Activated naive CD8-positive, alpha-beta T cell treated with anti-CD3 and anti-CD28 coated beads, Interleukin-2, amount 50 U/mL, for 16 hours (primary cell): ENCODE measurements at regions not wholly inside any gene's neighbourhood (a gene's known extent, or its start where the extent isn't known, plus 50 kb on each side); places are given as distances from the start of the nearest gene placed in this dataset.

Source experiments
- DNase-seq: peaks from one replicate; pipeline ENCODE4 v3.0.0-alpha.2; 2020; ENCODE audit warnings: low read depth, low spot score

- DNase-seq, result no peak
Measured at GRCh38 chr4:81883530-81884450, 412.1 kb upstream of the RASGEF1B start.

- no peak for DNase-seq
Measured at GRCh38 chr4:81883004-81883403, 411.3 kb upstream of the RASGEF1B start.

GRCh38 chr4:81881855-81882621, 410.3 kb upstream of the RASGEF1B start:
- no peak for DNase-seq

- DNase-seq, result no peak
Measured at GRCh38 chr4:81876106-81876505, 404.4 kb upstream of the RASGEF1B start.

DNA sequence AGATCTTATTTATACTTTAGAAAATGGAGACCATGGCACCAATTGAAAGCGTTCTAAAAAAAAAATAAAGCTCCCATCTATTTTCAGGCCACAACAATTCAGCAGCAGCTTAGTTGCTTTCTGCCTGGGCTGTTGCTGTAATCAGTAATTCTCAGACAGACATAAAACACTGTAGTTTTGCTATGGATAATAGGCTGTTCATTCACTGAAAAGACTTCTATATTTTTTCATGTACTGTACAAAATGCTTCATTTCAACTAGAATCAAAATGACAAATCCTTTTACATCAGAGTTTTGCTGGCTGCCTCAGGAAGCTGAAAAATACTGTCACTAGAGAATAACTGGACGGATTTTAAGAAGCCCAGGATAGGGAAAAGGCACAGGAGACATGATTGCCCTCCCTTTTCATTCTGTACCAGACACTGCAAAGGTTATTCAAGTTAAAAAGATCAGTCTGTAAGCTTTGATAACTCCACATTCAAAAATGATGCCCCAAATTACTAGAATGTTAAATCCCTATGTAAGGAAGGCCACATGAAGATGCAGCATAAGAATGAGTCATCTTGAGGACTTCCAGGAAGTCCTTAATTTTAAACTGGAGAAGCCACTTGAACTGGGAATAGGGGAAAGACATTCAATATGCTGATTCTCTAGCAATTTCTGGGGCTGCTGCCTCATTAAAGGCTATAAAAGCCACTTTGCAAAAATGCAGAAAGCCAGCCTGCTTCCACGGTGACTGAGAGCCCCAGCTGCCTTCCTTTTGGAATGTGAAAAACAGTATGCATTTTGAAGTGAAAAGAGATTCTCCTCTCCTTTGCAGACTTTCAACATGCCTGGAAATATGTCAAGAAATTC, 403.2 kb upstream of the RASGEF1B start:
- DNase-seq, result no peak

GRCh38 chr4:81870275-81870674, 398.6 kb upstream of the RASGEF1B start:
- DNase-seq, result no peak

- DNase-seq, result no peak
Measured at GRCh38 chr4:81860111-81860510, 388.4 kb upstream of the RASGEF1B start.

DNA sequence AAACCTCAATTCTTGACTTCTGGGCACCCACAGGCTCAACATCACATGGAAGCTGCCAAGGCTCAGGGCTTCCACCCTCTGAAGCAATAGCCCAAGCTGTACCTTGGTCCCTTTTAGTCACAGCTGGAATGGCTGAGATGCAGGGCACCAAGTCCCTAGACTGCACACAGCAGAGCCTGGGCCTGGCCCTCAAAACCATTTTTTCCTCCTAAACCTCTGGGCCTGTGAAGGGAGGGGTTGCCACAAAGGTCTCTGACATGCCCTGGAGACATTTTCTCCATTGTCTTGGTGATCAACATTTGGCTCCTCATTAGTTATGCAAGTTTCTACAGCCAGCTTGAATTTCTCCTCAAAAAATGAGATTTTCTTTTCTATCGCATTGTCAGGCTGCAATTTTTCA, 382.7 kb upstream of the RASGEF1B start:
- DNase-seq, result no peak

DNA sequence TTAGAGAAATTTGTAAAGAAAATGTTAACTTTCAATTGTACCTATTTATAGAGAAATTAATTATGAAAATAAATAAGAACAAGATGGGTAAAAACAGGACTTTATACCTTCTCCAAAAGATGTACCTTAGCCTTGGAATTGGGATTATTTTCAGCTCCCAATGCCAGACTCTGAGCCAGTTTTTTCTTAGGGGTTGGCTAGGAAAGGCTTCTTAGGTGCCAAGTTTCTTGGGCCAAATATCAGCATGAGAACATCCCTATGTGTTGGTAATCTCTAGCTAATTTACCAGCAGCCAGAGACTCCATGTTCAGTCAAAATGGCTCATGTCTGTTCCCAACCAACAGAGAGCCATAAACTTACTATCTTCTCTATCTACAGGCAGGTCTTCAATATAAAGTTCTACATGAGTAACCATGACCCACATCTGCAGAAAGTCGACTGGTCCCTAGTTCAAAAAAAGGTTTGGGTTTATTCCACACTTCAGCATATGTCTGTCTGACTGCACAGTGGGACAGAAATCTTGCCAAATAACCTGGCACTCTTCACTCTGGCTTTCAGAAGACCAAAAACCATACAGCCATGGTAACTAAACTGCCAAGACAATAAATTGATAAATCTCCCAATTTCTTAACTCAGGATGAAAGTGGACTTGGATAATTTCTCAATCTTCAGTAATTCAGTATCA, 380.5 kb upstream of the RASGEF1B start:
- no peak for DNase-seq

DNA sequence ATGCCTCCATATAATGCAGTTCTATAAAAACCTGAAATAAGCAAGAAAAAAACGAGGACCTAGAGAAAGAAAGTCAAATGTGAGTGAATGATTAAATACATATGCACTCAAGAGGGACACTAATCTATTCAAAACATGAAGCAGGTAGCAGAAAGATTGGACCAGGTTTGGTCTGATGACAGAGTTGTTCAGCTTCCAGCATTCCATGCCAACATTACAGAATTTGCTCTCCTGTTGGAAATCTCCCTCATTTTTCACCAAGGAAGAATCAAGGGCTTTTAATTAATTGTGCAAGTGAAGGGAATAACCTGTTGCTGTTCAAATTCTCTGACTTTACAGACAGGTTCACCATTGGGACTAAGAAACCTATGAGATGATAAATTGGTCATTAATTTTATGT, 379.0 kb upstream of the RASGEF1B start:
- DNase-seq, result no peak

GRCh38 chr4:81845761-81846160, 374.1 kb upstream of the RASGEF1B start:
- no peak for DNase-seq

DNA sequence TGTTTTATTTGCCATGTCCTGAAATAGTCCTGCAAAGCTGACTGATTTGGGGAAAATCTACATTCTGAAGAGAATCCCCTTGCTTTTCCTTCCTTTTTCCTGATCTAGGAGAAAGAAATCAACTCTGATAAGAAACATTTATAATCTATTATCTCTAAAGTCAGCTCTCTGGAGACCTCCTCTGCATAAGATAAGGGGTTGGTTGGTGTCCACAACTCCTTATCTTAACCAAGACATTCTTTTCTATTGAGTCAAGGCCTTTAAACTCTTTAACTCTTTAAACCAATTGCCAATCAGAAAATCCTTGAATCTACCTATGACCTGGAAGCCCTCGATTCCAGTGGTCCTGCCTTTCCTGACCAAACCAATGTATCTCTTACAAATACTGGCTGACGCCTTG, 373.6 kb upstream of the RASGEF1B start:
- no peak for DNase-seq

DNA sequence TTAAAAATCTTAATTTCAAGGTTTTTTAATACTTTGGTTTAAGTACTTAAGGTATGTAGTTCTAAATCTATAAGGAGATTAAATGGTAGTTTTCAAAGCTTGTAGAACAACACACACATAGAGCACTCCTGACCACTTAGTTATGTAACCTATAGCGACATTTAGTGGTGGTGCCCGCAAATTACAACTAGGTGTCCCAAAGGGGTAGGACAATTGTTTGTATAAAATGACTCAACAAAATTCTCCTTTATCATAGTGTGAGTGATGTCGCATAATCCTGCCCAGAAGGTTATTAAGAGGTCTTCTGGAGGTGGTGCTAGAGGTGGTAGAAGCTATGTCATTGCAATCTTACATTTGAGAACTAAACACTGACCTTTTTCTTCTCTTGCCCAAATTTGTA, 373.0 kb upstream of the RASGEF1B start:
- DNase-seq, result peak; percentile 35

GRCh38 chr4:81839347-81840042, 367.8 kb upstream of the RASGEF1B start:
- no peak for DNase-seq

GRCh38 chr4:81838586-81838985, 366.9 kb upstream of the RASGEF1B start:
- DNase-seq, result no peak

DNA sequence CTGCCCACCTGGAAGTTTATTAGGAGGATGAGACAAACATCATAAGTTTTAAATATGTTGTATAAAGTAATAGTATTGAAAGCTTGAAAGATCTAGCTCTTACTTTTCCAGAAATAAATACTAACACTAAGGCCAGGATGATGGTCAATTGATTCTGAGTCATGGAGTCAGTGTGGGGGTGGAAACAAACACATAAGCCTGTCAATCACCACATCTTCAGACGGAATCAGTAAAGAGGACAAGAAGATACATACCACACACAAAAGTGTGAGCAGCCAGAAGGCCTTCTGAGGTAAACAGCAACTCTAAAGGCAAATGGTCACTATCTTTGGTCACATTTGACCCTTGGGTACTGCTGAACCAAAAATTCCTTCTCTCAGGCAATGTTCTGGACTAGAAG, 365.0 kb upstream of the RASGEF1B start:
- DNase-seq, result no peak

- DNase-seq, result no peak
Measured at GRCh38 chr4:81833576-81833975, 361.9 kb upstream of the RASGEF1B start.

DNA sequence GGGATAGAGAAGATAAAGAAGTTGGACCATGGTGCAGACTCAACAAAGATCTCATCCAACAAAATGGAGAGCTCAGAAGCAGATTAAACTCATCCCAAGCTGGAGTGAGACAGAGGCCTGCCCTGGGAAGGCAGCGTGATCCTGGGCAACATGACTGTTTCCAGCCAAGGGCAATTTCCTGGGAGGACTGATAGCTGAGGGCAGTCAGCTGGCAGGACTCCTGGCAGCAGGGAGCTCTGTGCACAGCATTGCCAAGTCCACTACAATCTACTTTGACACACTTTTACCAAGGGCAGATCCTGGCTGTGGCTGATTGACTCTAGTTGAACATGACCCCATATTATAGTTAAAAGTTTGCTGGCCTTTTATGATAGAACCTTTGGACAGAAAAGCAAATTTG, 357.3 kb upstream of the RASGEF1B start:
- DNase-seq, result no peak

DNA sequence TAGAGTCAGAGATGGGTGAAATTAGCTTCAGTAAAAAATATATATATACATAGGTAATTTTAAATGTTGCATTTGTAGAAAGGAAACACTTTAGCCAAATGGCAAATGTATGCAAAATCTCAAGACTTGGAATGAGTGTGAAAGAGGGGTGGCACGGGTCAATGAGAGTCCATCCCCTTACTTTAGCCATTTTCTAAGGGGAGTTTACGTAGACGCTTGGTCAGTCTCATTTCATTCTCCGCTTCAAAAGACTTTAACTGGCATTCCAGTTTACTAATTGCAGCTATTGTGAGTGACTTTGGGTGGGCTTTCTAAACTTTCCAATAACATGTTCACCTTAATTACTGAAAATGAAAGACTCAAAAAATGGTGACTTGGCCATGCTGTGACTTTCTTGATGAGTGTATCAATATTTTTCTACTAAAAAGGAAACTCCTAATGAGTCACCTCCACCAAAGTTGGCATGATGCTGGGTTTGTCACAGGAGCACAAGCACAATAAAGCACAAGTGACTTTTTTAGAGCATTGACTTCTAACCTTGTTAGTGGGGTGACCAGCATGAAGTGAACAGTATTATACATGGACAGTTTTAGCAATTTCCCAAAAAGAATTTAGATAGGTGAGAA, 356.0 kb upstream of the RASGEF1B start:
- DNase-seq, result no peak

- DNase-seq, result no peak
Measured at GRCh38 chr4:81826817-81827424, 355.2 kb upstream of the RASGEF1B start.
